ENCODE measurements at regions not wholly inside any gene's neighbourhood (a gene's known extent, or its start where the extent isn't known, plus 50 kb on each side); places are given as distances from the start of the nearest gene placed in this dataset.
"Not testable (repeated sequence)": the region's sequence is repeated elsewhere in the genome, so short reads cannot be mapped to it uniquely, and the experiment has no call there.

DNA sequence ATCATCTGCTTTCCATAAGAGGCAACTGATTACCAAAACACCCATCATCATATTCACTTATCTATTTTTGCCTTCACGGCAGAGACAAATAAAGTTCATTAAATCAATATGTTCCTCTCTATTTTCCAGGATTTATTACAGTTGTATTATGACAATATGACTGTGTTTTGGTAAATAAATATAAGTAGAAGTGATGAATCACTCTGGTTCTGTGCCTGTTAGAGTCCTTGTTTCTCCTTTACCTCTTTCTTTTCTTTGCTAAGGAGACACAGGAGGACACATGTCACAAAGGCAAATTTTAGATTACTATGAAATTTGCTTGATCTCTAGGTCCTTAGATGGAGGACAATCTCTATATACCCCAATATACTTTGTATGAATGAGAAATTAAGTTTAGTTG is 152.6 kb upstream of the PLSCR5 start:
- no peak for DNase-seq (ENCODE audit: low read depth in 2 of 2)

DNA sequence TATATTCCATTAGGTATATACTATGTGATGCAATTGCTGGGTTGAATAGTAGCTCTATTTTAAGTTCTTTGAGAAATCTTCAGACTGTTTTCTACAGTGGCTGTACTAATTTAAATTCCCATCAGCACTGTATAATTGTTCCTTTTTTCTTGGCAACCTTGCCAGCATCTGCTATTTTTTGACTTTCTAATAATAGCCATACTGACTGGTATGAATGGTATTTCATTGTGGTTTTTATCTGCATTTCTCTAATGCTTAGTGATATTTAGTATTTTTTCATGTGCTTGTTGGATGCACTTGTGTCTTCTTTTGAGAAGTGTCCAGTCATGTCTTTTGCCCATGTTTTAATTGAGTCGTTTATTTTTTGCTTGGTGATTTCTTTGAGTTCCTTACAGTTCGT is 145.1 kb upstream of the PLSCR5 start:
- no peak for DNase-seq (ENCODE audit: low read depth in 2 of 2)

DNA sequence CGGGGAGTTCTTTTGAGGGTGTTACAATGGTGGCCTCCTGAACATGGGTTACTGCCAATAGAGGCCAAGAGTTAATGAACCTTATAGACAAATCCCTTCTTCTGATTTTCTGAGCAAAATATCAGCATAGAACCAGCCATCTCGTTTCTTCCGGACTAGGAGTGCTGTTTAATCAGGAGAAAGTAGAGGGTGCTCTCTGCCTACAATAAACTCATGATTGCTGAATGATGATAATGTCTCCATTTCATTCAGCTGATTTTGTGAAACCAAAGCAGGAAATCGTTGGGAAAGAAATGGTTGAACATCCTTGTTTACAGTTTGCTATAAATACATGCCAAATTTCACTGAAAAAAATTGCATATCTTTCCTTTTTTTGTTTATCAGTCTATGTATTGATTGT is 142.8 kb upstream of the PLSCR5 start:
- no peak for DNase-seq (ENCODE audit: low read depth in 2 of 2)

DNA sequence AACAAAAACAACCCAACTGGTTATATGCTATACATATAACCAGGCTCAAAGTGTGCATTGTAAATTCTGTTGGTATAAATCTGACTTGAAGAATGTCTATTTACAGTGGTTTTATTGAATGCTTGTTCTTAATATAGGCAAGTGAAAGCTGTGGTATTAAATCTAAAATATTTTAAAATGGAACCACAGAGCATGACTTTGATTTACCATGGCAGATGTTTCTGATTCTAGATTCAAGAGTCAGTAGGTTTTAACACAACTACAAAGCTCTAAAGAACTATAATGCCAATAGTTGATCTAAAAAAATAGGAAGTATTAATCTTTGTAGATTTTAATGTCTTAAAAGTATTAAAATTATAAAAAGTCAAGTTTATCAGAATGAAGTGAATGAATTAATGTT is 141.9 kb upstream of the PLSCR5 start:
- DNase-seq (ENCODE audit: low read depth in 2 of 2) = no peak

DNA sequence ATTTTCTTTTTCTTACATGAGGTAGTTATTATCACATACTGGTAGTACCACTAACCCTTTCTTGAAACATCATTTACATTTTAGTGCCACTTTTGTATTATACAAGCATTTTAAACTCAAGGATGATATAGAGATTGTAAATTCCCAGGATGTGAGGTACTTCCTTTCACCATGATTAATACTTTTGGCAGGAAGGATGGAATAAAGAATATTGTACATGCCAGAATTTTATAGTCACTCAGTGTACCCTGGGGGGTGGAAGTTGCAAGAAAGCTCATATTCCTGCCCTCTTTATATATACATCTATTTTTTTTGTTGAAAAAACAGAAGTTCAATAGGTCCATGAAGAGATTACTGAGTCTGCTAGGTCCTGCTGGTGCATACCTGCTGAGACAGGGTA is 141.0 kb upstream of the PLSCR5 start:
- no peak for DNase-seq (ENCODE audit: low read depth in 2 of 2)

DNA sequence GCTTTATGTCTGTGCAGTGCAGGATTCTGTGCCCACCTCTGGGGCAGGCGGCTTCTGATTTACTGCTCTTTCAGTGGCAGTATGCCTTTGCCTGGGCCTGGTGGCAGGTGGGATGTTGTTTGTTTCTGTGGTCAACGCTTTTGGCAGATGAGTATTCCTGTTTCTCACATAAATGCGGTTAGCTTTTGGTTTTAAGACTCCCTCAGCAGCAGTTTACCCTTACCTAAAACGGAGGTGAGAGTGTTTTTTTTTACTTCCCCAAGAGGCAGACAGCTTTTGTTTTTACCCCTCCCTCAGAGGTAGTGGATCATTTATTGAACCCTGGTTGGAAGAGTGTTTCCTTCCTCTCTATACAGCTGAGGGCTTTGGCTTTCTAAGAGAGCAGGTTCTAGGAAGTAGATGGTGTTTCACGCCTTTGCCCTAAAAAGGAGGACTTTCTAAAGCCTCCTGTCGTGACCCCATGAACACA is 134.1 kb upstream of the PLSCR5 start:
- DNase-seq (ENCODE audit: low read depth in 2 of 2) = no peak

DNA sequence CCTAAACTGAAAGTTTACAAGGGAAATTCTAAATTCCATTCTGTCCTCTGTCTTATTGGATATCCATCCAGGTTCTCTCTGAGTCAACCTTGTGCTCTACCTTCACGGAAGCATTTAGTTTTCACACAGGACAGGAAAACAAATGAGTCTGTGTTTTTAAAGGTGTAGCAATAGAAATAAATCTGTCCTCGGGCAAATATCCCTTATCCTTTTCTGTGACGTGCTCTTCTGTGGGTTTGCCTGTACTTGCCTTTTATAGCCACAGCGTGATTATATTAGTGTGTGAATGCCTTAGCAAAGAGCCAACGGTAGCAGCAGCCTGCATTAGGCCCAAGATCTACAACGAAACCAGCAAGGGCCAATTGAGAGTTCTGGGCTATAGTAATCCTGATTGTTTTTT is 127.2 kb upstream of the PLSCR5 start:
- DNase-seq (ENCODE audit: low read depth in 2 of 2) = no peak

DNA sequence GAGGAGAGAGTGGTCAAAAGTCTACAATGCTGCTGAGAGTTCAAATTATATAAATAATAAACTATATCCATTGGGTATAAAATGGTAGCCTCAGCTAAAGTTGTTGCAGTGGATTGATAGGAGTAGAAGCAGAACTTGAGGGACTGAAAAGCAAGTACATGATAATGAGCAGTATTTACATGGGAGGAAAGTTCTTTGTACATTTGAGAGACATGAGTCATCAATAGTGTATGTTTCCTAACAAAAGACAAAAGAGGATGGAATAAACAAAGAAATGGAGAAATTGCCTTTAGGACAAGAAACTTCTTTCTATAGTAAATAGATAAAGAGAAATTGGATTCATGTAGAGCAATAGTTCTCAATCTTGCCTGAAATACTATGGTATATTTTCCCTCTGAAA is 110.0 kb upstream of the PLSCR5 start:
- no peak for DNase-seq (ENCODE audit: low read depth in 2 of 2)

DNA sequence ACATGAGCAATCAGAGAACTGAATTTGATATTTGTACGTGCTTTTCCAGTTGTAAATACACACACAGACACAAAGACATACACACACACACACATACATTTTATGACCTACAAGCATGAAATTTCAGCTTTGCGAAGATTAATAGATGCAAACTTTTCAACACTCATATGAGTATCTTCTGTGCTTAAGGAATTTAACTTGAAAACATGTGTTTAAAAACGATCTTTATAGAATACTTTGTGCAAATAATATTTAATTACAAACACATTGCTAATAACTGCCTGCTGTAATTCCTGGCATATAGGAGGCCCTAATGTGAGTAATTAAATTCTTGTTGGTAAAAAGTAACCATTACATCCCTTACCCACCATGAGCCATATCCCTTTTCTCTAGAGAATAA is 107.7 kb upstream of the PLSCR5 start:
- DNase-seq (ENCODE audit: low read depth in 2 of 2) = no peak

DNA sequence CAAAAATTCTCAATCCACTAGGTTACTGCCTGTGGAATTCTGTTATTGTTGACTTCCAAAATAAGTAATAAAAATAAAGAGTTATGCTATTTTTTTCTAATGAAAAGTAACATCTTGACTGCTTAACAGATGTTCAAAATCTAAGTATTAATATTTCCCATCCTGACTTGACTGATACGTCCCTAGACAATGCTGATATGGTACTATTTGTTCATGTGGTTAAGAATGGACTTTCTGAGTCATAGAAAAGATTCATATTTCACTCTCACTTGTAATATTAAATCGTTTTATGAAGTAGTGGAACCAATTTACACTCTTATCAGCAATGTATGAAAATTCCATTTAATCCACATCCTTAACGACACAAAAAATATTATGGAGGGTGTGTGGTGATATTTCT is 104.8 kb upstream of the PLSCR5 start:
- no peak for DNase-seq (ENCODE audit: low read depth in 2 of 2)

DNA sequence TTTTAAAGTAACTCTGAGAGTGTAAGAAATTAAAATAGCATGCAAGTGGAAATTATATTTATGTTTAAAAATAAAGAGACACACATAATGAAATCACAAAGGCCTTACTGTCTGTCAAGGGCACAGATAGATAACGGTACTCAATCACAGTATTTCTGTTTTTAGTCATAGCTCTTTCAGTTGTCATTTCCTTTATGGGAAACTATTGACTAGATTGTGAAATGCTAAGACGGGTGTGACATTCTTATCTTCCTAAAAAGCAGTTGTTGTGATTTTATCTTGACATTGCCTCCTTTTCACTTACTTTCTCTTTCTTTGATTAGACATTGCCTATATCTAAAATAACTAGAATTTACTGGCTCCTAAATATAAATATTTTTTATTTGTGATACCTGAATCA is 100.1 kb upstream of the PLSCR5 start:
- no peak for DNase-seq (ENCODE audit: low read depth in 2 of 2)

DNA sequence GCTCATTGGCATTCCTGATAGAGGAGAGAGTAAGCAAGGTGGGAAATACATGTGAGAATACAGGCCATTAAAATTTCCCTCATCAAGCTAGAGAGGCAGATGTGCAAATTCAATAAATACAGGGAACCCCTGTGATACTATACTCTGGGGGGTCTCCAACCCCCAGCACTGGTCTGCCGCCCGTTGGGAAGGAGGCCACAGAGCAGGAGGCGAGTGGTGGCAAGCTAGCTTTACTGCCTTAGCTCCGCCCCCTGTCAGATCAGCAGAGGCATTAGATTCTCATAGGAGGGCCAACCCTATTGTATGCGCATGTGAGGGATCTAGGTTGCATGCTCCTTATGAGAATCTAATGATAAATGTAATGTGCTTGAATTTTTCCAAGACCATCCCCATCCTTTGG is 97.1 kb upstream of the PLSCR5 start:
- DNase-seq (ENCODE audit: low read depth in 2 of 2) = no peak

DNA sequence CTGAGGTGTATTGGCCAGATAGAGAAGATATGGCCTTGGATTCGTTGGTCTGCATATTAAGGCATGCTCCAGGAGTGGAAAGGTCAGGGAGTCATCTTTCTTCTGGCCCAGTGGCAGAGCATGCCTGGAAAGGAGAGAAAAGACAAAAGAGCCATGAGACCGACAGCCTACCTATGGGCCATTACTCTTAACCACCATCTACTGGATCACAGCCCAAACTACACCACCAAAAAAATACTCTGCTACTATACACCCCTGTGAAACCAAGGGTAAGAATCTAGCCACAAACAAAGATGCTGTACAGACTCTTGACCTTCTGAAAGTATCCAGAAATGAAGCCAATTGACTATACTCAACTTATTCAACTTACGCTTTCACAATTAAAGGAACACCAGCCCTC is 96.1 kb upstream of the PLSCR5 start:
- no peak for DNase-seq (ENCODE audit: low read depth in 2 of 2)

DNA sequence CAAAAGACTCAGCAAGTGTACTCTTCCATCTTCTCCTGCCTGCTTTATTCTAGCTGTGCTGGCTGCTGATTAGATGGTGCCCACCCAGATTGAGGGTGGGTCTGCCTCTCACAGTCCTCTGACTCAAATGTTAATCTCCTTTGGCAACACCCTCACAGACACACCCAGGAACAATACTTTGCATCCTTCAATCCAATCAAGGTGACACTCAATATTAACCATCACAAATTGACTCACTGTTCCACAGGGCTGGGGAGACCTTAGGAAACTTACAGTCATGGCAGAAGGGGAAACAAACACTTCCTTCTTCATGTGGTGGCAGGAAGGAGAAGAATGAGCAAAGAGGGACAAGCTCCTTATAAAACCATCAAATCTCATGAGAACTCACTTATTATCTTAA is 94.9 kb upstream of the PLSCR5 start:
- DNase-seq (ENCODE audit: low read depth in 2 of 2) = not testable (repeated sequence)

DNA sequence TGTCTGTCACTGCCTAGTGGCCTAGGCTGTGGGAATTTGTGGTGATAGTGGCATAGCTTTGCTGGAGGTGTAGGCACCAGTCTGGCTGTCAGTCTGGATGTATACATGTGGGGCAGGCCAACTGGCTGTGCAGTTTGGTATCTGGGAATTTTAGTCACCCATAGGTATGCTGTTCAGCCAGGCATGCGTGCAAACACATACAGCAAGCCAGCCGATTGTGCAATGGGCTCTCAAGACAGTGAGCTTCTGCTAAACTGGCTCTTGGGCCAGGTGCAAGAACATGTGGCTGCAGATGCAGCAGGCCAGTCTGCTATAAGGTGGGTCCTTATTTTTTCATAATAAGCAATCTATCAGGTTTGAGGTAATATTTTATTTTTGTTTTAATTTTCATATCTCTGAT is 87.1 kb upstream of the PLSCR5 start:
- no peak for DNase-seq (ENCODE audit: low read depth in 2 of 2)

DNA sequence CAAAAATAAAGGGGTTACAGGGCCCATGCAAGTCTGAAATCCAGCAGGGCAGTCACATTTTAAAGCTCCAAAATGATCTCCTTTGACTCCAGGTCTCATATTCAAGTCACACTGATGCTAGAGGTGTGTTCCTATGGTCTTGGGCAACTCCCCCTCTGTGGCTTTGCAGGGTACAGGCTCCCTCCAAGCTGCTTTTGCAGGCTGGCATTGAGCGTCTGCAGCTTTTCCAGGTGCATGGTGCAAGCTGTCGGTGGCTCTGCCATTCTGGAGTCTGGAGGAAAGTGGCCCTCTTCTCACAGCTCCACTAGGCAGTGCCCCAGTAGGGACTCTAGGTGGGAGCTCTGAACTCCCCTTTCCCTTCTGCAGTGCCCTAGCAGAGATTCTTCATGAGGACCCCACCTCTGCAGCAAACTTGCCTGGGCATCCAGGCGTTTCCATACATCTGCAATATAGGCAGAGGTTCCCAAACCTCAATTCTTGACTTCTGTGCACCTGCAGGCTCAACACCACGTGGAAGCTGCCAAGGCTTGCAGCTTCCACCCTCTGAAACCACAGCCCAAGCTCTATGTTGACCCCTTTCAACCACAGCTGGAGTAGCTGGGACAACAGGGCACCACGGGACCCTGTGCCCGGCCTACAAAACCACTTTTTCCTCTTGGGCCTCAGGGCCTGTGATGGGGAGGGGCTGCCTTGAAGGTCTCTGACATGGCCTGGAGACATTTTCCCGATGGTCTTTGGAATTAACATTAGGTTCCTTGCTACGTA is 80.1 kb upstream of the PLSCR5 start:
- DNase-seq (ENCODE audit: low read depth in 2 of 2) = no peak

DNA sequence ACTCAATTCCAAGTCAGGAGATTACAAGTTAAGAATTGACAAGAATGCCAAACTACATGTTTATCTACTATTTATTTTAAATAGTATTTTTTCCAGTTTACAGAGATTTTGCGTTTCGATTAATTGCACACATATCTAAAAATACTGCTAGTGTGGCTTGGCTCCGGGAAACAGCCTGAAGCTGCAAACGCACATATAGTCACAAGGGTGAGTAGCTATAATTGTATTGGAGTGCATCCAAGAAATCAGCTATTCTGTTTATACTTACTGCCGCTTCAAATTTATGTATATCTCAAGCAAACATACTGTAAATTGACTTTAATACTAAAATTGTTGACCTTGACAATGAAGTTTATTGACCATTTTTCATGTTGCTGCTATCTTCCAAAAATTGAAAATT is 77.0 kb upstream of the PLSCR5 start:
- DNase-seq (ENCODE audit: low read depth in 2 of 2) = no peak

DNA sequence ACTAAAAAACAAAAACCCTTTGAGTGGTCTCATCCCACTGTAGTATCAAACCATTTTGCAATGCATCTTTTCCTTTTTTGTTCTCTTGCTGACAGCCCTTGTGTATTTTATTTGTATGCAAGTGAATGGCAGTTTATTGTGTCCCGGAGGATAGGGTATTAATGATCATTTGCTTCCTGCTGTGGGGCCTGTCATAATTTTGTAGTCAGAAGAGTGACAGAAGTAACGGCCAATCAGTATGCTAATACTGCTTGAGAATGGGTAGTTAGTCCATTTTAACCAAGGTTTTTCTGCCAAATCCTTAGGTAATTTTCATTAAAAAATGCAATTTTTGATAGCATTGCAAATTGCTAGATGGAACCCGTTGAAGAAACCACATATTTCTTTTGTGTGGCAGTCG is 75.5 kb upstream of the PLSCR5 start:
- DNase-seq (ENCODE audit: low read depth in 2 of 2) = no peak

DNA sequence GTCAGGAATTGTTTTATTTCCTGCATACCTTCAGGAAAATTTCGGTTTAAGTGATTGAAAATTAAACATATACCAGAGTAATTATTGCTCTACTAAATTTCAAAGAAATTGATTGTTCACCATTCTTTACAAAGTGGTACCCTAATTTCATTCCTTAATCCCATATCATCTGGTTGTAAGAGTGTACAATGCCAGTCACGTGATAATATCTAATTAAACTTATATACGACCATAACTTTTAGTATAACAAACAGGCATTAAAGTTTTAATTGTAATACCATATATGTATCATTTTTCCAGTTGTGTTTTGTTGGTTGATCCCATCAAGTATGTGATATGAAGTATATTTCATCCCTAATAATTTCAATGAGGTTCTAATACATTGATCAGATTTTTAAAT is 74.8 kb upstream of the PLSCR5 start:
- DNase-seq (ENCODE audit: low read depth in 2 of 2) = no peak

DNA sequence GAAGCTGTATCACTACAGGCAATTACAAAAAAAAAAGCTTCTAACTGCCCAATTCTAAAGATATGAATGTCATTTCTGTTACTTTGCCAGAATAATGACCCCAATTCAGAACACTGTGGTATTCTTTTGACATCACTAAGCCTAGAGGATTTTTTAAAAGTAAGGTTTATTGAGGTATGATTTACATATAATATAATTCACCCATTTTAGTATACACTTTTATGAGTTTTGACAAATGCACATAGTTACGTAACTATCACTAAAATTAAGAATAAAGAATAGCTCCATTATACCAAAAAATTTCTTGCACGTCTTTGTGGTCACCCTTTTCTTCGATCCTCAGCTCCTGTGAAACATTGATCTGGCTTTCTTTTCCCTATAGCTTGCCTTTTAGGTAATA is 74.0 kb upstream of the PLSCR5 start:
- no peak for DNase-seq (ENCODE audit: low read depth in 2 of 2)

DNA sequence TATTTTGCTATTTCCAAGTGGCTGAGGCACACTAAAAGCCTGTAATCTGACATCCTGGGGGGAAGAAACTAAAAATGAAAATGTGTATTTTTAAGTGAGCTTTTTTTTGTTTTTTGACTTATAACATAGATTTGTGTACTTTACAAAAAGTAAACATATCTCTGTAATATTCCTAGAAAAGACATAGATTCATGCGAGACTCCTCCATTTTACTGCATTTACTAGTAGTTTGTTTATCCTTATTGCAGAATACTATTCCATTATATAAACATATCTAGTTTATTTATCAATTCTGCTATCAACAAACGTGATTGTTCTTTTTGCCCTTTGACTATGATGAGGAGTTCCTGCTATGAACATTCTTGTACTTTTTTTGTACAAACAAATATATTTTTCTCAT is 67.8 kb upstream of the PLSCR5 start:
- DNase-seq (ENCODE audit: low read depth in 2 of 2) = no peak

DNA sequence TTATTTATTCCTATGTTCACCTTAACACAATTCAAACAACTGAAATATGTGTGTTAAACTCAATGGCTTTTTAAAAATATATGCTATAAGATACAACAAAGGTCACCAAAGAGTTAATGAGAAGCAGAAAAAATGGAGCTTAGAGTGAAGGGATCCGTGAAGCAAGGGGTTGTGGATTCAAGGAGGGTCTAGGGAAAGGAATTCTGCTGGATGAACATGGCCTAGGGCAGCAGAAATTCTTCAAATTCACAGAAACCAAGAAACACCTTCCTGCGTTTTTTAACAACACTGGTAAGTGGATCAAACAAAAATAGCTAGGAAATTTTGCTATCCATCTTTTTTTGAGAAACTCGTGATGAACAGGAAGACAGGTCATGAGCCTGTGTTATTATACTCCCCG is 59.3 kb upstream of the PLSCR5 start:
- DNase-seq (ENCODE audit: low read depth in 2 of 2) = no peak

DNA sequence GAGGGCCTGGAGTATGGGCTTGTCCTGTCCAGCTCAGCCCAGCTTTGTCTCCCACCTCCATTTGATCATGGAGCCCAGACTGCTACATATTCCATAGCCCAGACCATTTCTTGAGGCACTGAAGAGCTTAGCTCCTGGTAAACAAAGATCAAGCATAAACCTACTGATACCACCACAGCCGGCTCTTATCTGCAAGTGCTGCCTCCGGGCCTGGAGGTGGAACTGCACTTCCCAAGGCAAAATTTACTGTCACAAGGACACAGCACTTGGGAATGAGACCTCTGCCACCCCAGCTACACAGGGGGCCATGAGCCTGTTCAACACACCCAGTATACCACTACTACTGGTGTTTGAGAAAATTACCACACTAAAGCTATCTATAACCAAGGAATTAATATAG is 53.7 kb upstream of the PLSCR5 start:
- DNase-seq (ENCODE audit: low read depth in 2 of 2) = no peak

DNA sequence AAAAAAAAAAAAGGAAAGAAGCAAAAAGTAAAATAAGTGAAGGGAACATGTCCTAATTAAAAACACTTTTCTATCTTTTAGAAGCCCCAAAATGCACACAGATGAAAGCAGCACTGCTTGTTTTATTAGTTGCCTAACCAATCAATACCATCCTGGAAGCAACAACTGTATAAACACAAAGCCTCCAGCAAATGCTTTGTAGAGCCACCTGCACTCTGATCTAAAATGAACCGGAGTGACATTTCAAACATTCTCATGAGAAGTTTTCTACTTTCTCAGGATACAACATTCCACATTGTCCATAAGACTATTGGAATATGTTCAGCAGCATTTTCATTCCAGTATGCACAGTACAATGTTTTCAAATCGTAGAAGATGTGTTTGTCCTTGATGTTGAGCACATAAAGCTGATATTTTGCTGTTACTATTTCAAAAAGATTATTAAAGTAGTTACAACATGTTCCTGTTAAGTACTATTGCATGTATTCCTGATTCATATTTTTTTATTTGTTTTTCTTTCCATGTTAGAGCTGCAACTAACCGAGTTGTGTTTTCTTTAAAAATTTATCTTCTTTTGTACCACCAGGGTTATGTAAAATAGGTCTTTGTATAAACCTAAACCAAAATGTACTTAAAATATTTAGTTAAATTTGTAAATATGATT is 50.3 kb upstream of the PLSCR5 start:
- no peak for DNase-seq (ENCODE audit: low read depth in 2 of 2)

Measured in stimulated activated CD4-positive, alpha-beta T cell treated with anti-CD3 and anti-CD28 coated beads, Interleukin-4, amount 100 ng/mL, for 48 hours (primary cell).